HEK293 (cell line): ENCODE measurements at regions not wholly inside any gene's neighbourhood (a gene's known extent, or its start where the extent isn't known, plus 50 kb on each side); places are given as distances from the start of the nearest gene placed in this dataset.

Source experiments
- CTCF ChIA-PET: fragments of 350-600 bp; formaldehyde crosslinking; extraction: SDS; loops from one replicate; lab custom pipeline; 2021; ENCODE audit warnings: antibody characterized with exemption; lab: Yijun Ruan, JAX
- POLR2A ChIA-PET: fragments of 300-600 bp; formaldehyde crosslinking; extraction: SDS; loops from one replicate; lab custom pipeline; 2020; ENCODE audit warnings: antibody characterized with exemption, inconsistent platforms; lab: Yijun Ruan, JAX
- H3K27ac ChIP-seq: fragments of 200-500 bp; sonication (Bioruptor generic); 2 replicates; pipeline ENCODE4 v1.5.1; 2014; ENCODE audit warnings: low read depth, low read length, control low read depth, inconsistent platforms; ENCODE audit errors: extremely low read depth
- H3K36me3 ChIP-seq, 2 experiments: fragments of 200-500 bp in 1 of 2; sonication (Bioruptor generic) in 1 of 2; 1 replicate in 1 of 2; 2 replicates in 1 of 2; pipeline ENCODE4 v1.5.1; 2014 to 2017; ENCODE audit warnings: inconsistent platforms in 2 of 2, low read length in 2 of 2; ENCODE audit not compliant: control insufficient read depth in 2 of 2, insufficient read depth in 1 of 2
- H3K4me1 ChIP-seq: fragments of 200-500 bp; sonication (Bioruptor generic); 2 replicates; pipeline ENCODE4 v1.5.1; 2014; ENCODE audit warnings: mild to moderate bottlenecking, low read length, inconsistent platforms; ENCODE audit not compliant: control insufficient read depth, insufficient read depth
- H3K4me3 ChIP-seq: 2 replicates; pipeline ENCODE4 v1.5.1; 2011; ENCODE audit warnings: low read depth, mild to moderate bottlenecking, control low read depth, low read length, moderate library complexity
- H3K9me3 ChIP-seq: fragments of 200-500 bp; sonication (Bioruptor generic); 2 replicates; pipeline ENCODE4 v1.5.1; 2014; ENCODE audit warnings: low read depth, low read length, inconsistent platforms; ENCODE audit not compliant: control insufficient read depth, insufficient read depth
- EGR2 ChIP-seq: fragments of 450-650 bp; formaldehyde crosslinking; IDR thresholded peaks from 2 replicates; pipeline ENCODE4 v1.5.1; 2016; ENCODE audit warnings: low read depth, missing biosample characterization, missing genetic modification characterization
- HOXD13 ChIP-seq: sonication (generic); formaldehyde crosslinking; IDR thresholded peaks from 2 replicates; pipeline ENCODE4 v1.8.0; 2022; ENCODE audit warnings: missing genetic modification reagents, borderline replicate concordance
- MYNN ChIP-seq: fragments of 450-650 bp; formaldehyde crosslinking; IDR thresholded peaks from 2 replicates; pipeline ENCODE4 v1.5.1; 2016; ENCODE audit warnings: missing biosample characterization, missing genetic modification characterization, borderline replicate concordance
- PRDM1 ChIP-seq: fragments of 450-650 bp; formaldehyde crosslinking; IDR thresholded peaks from 2 replicates; pipeline ENCODE4; 2016; ENCODE audit warnings: missing biosample characterization, missing genetic modification characterization
- SALL2 ChIP-seq: fragments of 450-650 bp; formaldehyde crosslinking; IDR thresholded peaks from 2 replicates; pipeline ENCODE4 v1.5.0; 2017; ENCODE audit warnings: missing biosample characterization, mild to moderate bottlenecking, missing genetic modification characterization, borderline replicate concordance
- SCRT1 ChIP-seq: fragments of 450-650 bp; formaldehyde crosslinking; IDR thresholded peaks from 2 replicates; pipeline ENCODE4 v1.5.1; 2016; ENCODE audit warnings: missing biosample characterization, missing genetic modification characterization, borderline replicate concordance
- YY2 ChIP-seq: fragments of 450-650 bp; formaldehyde crosslinking; IDR thresholded peaks from 2 replicates; pipeline ENCODE4 v1.5.1; 2016; ENCODE audit warnings: missing biosample characterization, missing genetic modification characterization
- ZNF132 ChIP-seq: fragments of 450-650 bp; formaldehyde crosslinking; IDR thresholded peaks from 2 replicates; pipeline ENCODE4 v1.5.1; 2017; ENCODE audit warnings: missing biosample characterization, missing genetic modification characterization, borderline replicate concordance
- ZNF140 ChIP-seq: fragments of 450-650 bp; formaldehyde crosslinking; IDR thresholded peaks from 2 replicates; pipeline ENCODE4 v1.5.1; 2016; ENCODE audit warnings: missing biosample characterization, missing genetic modification characterization
- ZNF239 ChIP-seq: fragments of 450-650 bp; formaldehyde crosslinking; IDR thresholded peaks from 2 replicates; pipeline ENCODE4 v1.5.1; 2016; ENCODE audit warnings: missing biosample characterization, missing genetic modification characterization
- ZNF24 ChIP-seq: fragments of 450-650 bp; formaldehyde crosslinking; IDR thresholded peaks from 2 replicates; pipeline ENCODE4 v1.5.1; 2016; ENCODE audit warnings: missing biosample characterization, missing genetic modification characterization
- ZNF274 ChIP-seq, 2 experiments: fragments of 200-500 bp in 1 of 2; fragments of 450-650 bp in 1 of 2; sonication (Bioruptor generic) in 1 of 2; formaldehyde crosslinking in 1 of 2; IDR thresholded peaks; 2 replicates each; pipeline versions ENCODE4 v1.5.1 to v1.6.1; 2014 to 2016; ENCODE audit warnings: borderline replicate concordance in 1 of 2, inconsistent platforms in 1 of 2, low read length in 1 of 2, missing biosample characterization in 1 of 2, missing genetic modification characterization in 1 of 2
- ZNF302 ChIP-seq: fragments of 450-650 bp; formaldehyde crosslinking; IDR thresholded peaks from 2 replicates; pipeline ENCODE4 v1.5.1; 2016; ENCODE audit warnings: missing biosample characterization, missing genetic modification characterization, low read depth
- ZNF350 ChIP-seq: fragments of 450-650 bp; formaldehyde crosslinking; IDR thresholded peaks from 2 replicates; pipeline ENCODE4 v1.5.0; 2017; ENCODE audit warnings: missing biosample characterization, mild to moderate bottlenecking, missing genetic modification characterization
- ZNF404 ChIP-seq: fragments of 450-650 bp; formaldehyde crosslinking; IDR thresholded peaks from 2 replicates; pipeline ENCODE4 v1.5.1; 2017; ENCODE audit warnings: missing biosample characterization, missing genetic modification characterization
- ZNF423 ChIP-seq: fragments of 450-650 bp; formaldehyde crosslinking; IDR thresholded peaks from 2 replicates; pipeline ENCODE4 v1.5.1; 2016; ENCODE audit warnings: missing biosample characterization, missing genetic modification characterization
- ZNF555 ChIP-seq: fragments of 450-650 bp; formaldehyde crosslinking; conservative IDR thresholded peaks from 2 replicates; pipeline ENCODE4 v1.5.1; 2017; ENCODE audit warnings: missing biosample characterization, mild to moderate bottlenecking, missing genetic modification characterization, inconsistent platforms
- ZNF585B ChIP-seq: fragments of 450-650 bp; formaldehyde crosslinking; IDR thresholded peaks from 2 replicates; pipeline ENCODE4 v1.5.1; 2016; ENCODE audit warnings: missing biosample characterization, missing genetic modification characterization
- ZNF654 ChIP-seq: fragments of 450-650 bp; formaldehyde crosslinking; IDR thresholded peaks from 2 replicates; pipeline ENCODE4 v1.5.1; 2016; ENCODE audit warnings: low read depth, missing biosample characterization, missing genetic modification characterization
- TF ChIP-seq, protein P1 (sequence below): fragments of 450-650 bp; formaldehyde crosslinking; IDR thresholded peaks from 2 replicates; pipeline ENCODE4 v1.5.1; 2016; ENCODE audit warnings: missing biosample characterization, missing genetic modification characterization
- TF ChIP-seq, protein P2 (sequence below): sonication (generic); formaldehyde crosslinking; IDR thresholded peaks from 2 replicates; pipeline ENCODE4 v1.8.1; 2022; ENCODE audit warnings: mild to moderate bottlenecking, moderate library complexity, missing genetic modification reagents
- TF ChIP-seq, protein P3 (sequence below): fragments of 450-650 bp; formaldehyde crosslinking; IDR thresholded peaks from 2 replicates; pipeline ENCODE4 v1.5.1; 2016; ENCODE audit warnings: missing biosample characterization, missing genetic modification characterization
- TF ChIP-seq, protein P4 (sequence below): fragments of 450-650 bp; formaldehyde crosslinking; IDR thresholded peaks from 2 replicates; pipeline ENCODE4 v1.5.1; 2017; ENCODE audit warnings: missing biosample characterization, missing genetic modification characterization
- TF ChIP-seq, protein P5 (sequence below): fragments of 450-650 bp; formaldehyde crosslinking; IDR thresholded peaks from 2 replicates; pipeline ENCODE4 v1.5.1; 2017; ENCODE audit warnings: missing biosample characterization, missing genetic modification characterization

DNA sequence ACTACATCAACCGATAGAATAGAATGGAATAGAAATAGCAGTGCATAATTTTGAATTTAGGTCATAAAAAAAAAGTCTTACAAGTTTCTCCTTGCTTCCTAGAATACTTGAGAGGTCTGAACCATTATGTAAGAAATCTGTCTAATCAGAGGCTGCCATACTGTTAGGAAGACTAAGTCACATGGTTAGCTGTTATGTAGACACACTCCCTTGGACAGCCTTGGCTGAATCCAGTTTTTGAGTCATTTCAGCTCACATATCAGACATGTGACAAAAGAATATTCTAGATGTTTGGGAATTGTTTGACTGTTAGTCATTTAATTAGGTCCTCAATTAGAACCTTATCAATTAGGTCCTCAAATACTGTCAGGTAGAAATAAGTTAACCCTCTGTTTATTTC, 1601.4 kb downstream of the GRIK2 start:
- Histone ChIP-seq H3K9me3 (no peaks in the 10 kb centered on the region), H3K27ac (no peak overlapping the region), H3K4me1 (no peaks in the 10 kb centered on the region), H3K36me3 (no peaks in the 10 kb centered on the region), H3K4me3 (no peak overlapping the region)
- TF ChIP-seq, protein P1, sequence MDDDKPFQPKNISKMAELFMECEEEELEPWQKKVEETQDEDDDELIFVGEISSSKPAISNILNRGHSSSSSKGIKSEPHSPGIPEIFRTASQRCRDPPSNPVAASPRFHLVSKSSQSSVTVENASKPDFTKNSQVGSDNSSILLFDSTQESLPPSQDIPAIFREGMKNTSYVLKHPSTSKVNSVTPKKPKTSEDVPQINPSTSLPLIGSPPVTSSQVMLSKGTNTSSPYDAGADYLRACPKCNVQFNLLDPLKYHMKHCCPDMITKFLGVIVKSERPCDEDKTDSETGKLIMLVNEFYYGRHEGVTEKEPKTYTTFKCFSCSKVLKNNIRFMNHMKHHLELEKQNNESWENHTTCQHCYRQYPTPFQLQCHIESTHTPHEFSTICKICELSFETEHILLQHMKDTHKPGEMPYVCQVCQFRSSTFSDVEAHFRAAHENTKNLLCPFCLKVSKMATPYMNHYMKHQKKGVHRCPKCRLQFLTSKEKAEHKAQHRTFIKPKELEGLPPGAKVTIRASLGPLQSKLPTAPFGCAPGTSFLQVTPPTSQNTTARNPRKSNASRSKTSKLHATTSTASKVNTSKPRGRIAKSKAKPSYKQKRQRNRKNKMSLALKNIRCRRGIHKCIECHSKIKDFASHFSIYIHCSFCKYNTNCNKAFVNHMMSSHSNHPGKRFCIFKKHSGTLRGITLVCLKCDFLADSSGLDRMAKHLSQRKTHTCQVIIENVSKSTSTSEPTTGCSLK (tag by site-specific recombination): no peak
- TF ChIP-seq, protein P2, sequence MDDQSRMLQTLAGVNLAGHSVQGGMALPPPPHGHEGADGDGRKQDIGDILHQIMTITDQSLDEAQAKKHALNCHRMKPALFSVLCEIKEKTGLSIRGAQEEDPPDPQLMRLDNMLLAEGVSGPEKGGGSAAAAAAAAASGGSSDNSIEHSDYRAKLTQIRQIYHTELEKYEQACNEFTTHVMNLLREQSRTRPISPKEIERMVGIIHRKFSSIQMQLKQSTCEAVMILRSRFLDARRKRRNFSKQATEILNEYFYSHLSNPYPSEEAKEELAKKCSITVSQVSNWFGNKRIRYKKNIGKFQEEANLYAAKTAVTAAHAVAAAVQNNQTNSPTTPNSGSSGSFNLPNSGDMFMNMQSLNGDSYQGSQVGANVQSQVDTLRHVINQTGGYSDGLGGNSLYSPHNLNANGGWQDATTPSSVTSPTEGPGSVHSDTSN: no peak
- TF ChIP-seq, protein P3, sequence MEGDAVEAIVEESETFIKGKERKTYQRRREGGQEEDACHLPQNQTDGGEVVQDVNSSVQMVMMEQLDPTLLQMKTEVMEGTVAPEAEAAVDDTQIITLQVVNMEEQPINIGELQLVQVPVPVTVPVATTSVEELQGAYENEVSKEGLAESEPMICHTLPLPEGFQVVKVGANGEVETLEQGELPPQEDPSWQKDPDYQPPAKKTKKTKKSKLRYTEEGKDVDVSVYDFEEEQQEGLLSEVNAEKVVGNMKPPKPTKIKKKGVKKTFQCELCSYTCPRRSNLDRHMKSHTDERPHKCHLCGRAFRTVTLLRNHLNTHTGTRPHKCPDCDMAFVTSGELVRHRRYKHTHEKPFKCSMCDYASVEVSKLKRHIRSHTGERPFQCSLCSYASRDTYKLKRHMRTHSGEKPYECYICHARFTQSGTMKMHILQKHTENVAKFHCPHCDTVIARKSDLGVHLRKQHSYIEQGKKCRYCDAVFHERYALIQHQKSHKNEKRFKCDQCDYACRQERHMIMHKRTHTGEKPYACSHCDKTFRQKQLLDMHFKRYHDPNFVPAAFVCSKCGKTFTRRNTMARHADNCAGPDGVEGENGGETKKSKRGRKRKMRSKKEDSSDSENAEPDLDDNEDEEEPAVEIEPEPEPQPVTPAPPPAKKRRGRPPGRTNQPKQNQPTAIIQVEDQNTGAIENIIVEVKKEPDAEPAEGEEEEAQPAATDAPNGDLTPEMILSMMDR (tag by site-specific recombination): no peak
- TF ChIP-seq ZNF24 (tag by site-specific recombination): no peak
- no peak for TF ChIP-seq ZNF423 (tag by site-specific recombination)
- no peak for TF ChIP-seq SCRT1
- TF ChIP-seq ZNF404 (tag by site-specific recombination): no peak
- TF ChIP-seq MYNN (tag by site-specific recombination): no peak
- TF ChIP-seq ZNF239 (tag by site-specific recombination): no peak
- TF ChIP-seq SALL2 (tag by site-specific recombination): no peak
- POLR2A ChIA-PET: no interaction called here
- CTCF ChIA-PET: no interaction called here

DNA sequence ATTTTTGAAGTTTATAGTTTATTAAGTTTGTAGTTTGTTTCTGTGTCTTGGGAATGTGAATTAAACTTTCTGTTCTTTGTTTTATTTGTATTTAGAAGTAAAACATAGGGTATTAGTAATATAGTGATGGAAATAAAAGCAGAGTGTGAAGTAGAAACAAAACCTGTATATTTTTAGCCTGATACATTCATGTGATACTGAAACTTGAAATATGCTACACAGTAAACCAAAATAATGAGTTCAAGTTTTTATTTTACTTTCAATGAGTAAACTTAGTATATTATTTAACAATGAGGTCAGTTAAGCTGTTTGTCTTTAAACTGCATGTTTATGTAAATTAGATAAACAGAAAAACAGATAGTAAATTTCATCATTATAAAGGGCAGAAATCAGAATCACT, 1592.6 kb downstream of the GRIK2 start:
- TF ChIP-seq ZNF274 (IDR thresholded peaks at IDR 0.05; ENCODE audit: low read length): no peak
- TF ChIP-seq ZNF274 (tag by site-specific recombination; IDR thresholded peaks at IDR 0.05; ENCODE audit: borderline replicate concordance): no peak
- no peak for TF ChIP-seq ZNF140 (tag by site-specific recombination)
- Histone ChIP-seq H3K27ac (no peak overlapping the region), H3K36me3 (no peaks in the 10 kb centered on the region), H3K4me1 (no peaks in the 10 kb centered on the region), H3K9me3 (no peaks in the 10 kb centered on the region), H3K4me3 (no peak overlapping the region)
- ChIA-PET POLR2A (no interaction called here), CTCF (no interaction called here)

DNA sequence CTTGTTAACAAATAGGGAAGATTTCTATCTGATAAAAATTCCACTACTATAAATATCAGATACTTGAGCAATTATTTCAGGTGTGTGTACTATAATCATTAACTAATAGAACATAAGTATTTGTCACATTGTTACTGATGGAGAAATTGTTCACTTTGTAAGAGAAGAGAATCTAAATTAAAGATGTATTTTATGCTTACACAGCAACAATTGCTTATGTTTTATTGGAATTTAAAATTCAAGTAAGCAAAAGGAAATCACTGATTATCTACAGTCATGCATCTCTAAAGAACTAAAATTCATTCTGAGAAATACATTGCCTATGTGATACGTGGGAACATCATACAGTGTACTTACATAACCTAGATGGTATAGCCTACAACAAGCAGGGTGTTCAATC, 1590.8 kb downstream of the GRIK2 start:
- Histone ChIP-seq H3K36me3 (no peaks in the 10 kb centered on the region), H3K27ac (no peak overlapping the region), H3K9me3 (no peaks in the 10 kb centered on the region), H3K4me3 (no peak overlapping the region), H3K4me1 (no peaks in the 10 kb centered on the region)
- TF ChIP-seq, protein P4, sequence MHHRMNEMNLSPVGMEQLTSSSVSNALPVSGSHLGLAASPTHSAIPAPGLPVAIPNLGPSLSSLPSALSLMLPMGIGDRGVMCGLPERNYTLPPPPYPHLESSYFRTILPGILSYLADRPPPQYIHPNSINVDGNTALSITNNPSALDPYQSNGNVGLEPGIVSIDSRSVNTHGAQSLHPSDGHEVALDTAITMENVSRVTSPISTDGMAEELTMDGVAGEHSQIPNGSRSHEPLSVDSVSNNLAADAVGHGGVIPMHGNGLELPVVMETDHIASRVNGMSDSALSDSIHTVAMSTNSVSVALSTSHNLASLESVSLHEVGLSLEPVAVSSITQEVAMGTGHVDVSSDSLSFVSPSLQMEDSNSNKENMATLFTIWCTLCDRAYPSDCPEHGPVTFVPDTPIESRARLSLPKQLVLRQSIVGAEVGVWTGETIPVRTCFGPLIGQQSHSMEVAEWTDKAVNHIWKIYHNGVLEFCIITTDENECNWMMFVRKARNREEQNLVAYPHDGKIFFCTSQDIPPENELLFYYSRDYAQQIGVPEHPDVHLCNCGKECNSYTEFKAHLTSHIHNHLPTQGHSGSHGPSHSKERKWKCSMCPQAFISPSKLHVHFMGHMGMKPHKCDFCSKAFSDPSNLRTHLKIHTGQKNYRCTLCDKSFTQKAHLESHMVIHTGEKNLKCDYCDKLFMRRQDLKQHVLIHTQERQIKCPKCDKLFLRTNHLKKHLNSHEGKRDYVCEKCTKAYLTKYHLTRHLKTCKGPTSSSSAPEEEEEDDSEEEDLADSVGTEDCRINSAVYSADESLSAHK (tag by site-specific recombination): no peak
- TF ChIP-seq HOXD13 (no peak), ZNF302 (tag by site-specific recombination) (no peak), ZNF654 (no peak), PRDM1 (tag by site-specific recombination) (no peak), EGR2 (tag by site-specific recombination) (no peak), ZNF585B (tag by site-specific recombination) (no peak), ZNF132 (tag by site-specific recombination) (no peak), ZNF555 (no peak), ZNF350 (tag by site-specific recombination) (no peak), YY2 (tag by site-specific recombination) (no peak)
- TF ChIP-seq, protein P5, sequence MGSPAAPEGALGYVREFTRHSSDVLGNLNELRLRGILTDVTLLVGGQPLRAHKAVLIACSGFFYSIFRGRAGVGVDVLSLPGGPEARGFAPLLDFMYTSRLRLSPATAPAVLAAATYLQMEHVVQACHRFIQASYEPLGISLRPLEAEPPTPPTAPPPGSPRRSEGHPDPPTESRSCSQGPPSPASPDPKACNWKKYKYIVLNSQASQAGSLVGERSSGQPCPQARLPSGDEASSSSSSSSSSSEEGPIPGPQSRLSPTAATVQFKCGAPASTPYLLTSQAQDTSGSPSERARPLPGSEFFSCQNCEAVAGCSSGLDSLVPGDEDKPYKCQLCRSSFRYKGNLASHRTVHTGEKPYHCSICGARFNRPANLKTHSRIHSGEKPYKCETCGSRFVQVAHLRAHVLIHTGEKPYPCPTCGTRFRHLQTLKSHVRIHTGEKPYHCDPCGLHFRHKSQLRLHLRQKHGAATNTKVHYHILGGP (tag by site-specific recombination): no peak
- ChIA-PET CTCF (no interaction called here), POLR2A (no interaction called here)
